DOHH2 (cell line): ENCODE measurements at regions not wholly inside any gene's neighbourhood (a gene's known extent, or its start where the extent isn't known, plus 50 kb on each side); places are given as distances from the start of the nearest gene placed in this dataset.

Experiments
- CTCF ChIP-seq: fragments of 200-600 bp; sonication (generic); IDR thresholded peaks from one replicate; pipeline ENCODE4 v1.5.1; 2014; ENCODE audit warnings: antibody characterized with exemption, mild to moderate bottlenecking, low read depth, low read length; ENCODE audit not compliant: poor library complexity, severe bottlenecking
- EZH2phosphoT487 ChIP-seq: fragments of 200-600 bp; sonication (generic); IDR thresholded peaks from 2 replicates; pipeline ENCODE4 v1.6.1; 2017; ENCODE audit warnings: borderline replicate concordance, mild to moderate bottlenecking, antibody characterized with exemption, low read length, moderate library complexity, mixed read lengths

DNA sequence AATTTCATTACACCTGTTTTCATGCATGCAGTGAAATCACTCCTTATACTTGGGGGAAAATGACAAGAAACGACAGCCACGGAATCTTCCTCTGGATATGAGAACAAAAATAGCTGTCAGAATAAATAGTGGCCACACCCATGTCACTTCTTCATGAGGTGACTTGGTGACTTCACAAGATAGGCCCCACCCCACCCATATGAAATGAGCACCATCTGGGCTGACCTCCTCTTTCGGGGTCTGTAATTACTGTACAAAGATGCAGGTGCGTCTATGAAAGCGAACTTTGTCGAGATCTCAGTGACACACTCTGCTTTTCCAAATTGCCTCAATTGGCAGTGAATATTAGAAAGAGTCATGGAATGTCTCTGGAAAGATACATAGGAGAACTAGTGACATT is 184.2 kb upstream of the CCN2 start:
- TF ChIP-seq EZH2phosphoT487 (no peak), CTCF (no peak)
